Stimulated activated CD4-positive, alpha-beta T cell treated with anti-CD3 and anti-CD28 coated beads, Interleukin-2, amount 100 ng/mL, for 24 hours (primary cell): ENCODE measurements at regions not wholly inside any gene's neighbourhood (a gene's known extent, or its start where the extent isn't known, plus 50 kb on each side); places are given as distances from the start of the nearest gene placed in this dataset.

Experiments used
- DNase-seq, 2 donors: peaks; one replicate each; pipeline ENCODE4 v3.0.0-alpha.2; 2020

- no peak for DNase-seq
Observed at GRCh38 chr2:138180692-138181386, 216.6 kb downstream of the HNMT start.

GRCh38 chr2:138182250-138182936 lies 218.1 kb downstream of the HNMT start:
- DNase-seq = no peak

- DNase-seq = no peak
Observed at GRCh38 chr2:138182937-138183312, 218.7 kb downstream of the HNMT start.

- no peak for DNase-seq
Observed at GRCh38 chr2:138183705-138184104, 219.4 kb downstream of the HNMT start.

GRCh38 chr2:138184428-138184827 lies 220.2 kb downstream of the HNMT start:
- DNase-seq = no peak

GRCh38 chr2:138185827-138186226 lies 221.6 kb downstream of the HNMT start:
- DNase-seq = no peak

GRCh38 chr2:138187221-138187620 lies 222.9 kb downstream of the HNMT start:
- no peak for DNase-seq

- DNase-seq = no peak
Observed at GRCh38 chr2:138190999-138191398, 226.7 kb downstream of the HNMT start.

GRCh38 chr2:138193416-138194213 lies 229.3 kb downstream of the HNMT start:
- no peak for DNase-seq

- DNase-seq = no peak
Observed at GRCh38 chr2:138201286-138201685, 237.0 kb downstream of the HNMT start.

- no peak for DNase-seq
Observed at GRCh38 chr2:138202762-138203161, 238.5 kb downstream of the HNMT start.

- DNase-seq = no peak
Observed at GRCh38 chr2:138205281-138205680, 241.0 kb downstream of the HNMT start.

GRCh38 chr2:138207074-138207930 lies 243.0 kb downstream of the HNMT start:
- DNase-seq = no peak

GRCh38 chr2:138209009-138209408 lies 244.7 kb downstream of the HNMT start:
- DNase-seq = no peak

- no peak for DNase-seq
Observed at GRCh38 chr2:138210487-138210886, 246.2 kb downstream of the HNMT start.

GRCh38 chr2:138212434-138212833 lies 248.2 kb downstream of the HNMT start:
- no peak for DNase-seq

- DNase-seq = no peak
Observed at GRCh38 chr2:138213084-138213483, 248.8 kb downstream of the HNMT start.

GRCh38 chr2:138213624-138214023 lies 249.4 kb downstream of the HNMT start:
- DNase-seq = no peak

GRCh38 chr2:138215958-138216357 lies 251.7 kb downstream of the HNMT start:
- no peak for DNase-seq

- no peak for DNase-seq
Observed at GRCh38 chr2:138217975-138218374, 253.7 kb downstream of the HNMT start.

GRCh38 chr2:138218397-138218796 lies 254.1 kb downstream of the HNMT start:
- no peak for DNase-seq

- no peak for DNase-seq
Observed at GRCh38 chr2:138219961-138220360, 255.7 kb downstream of the HNMT start.

- no peak for DNase-seq
Observed at GRCh38 chr2:138221358-138221757, 257.1 kb downstream of the HNMT start.
